HEK293 (cell line): ENCODE measurements at regions not wholly inside any gene's neighbourhood (a gene's known extent, or its start where the extent isn't known, plus 50 kb on each side); places are given as distances from the start of the nearest gene placed in this dataset.

Source experiments
- CTCF ChIA-PET: fragments of 350-600 bp; formaldehyde crosslinking; extraction: SDS; loops from one replicate; lab custom pipeline; 2021; ENCODE audit warnings: antibody characterized with exemption; lab: Yijun Ruan, JAX
- POLR2A ChIA-PET: fragments of 300-600 bp; formaldehyde crosslinking; extraction: SDS; loops from one replicate; lab custom pipeline; 2020; ENCODE audit warnings: antibody characterized with exemption, inconsistent platforms; lab: Yijun Ruan, JAX
- H3K27ac ChIP-seq: fragments of 200-500 bp; sonication (Bioruptor generic); 2 replicates; pipeline ENCODE4 v1.5.1; 2014; ENCODE audit warnings: low read depth, low read length, control low read depth, inconsistent platforms; ENCODE audit errors: extremely low read depth
- H3K36me3 ChIP-seq, 2 experiments: fragments of 200-500 bp in 1 of 2; sonication (Bioruptor generic) in 1 of 2; 1 replicate in 1 of 2; 2 replicates in 1 of 2; pipeline ENCODE4 v1.5.1; 2014 to 2017; ENCODE audit warnings: inconsistent platforms in 2 of 2, low read length in 2 of 2; ENCODE audit not compliant: control insufficient read depth in 2 of 2, insufficient read depth in 1 of 2
- H3K4me1 ChIP-seq: fragments of 200-500 bp; sonication (Bioruptor generic); 2 replicates; pipeline ENCODE4 v1.5.1; 2014; ENCODE audit warnings: mild to moderate bottlenecking, low read length, inconsistent platforms; ENCODE audit not compliant: control insufficient read depth, insufficient read depth
- H3K4me3 ChIP-seq: 2 replicates; pipeline ENCODE4 v1.5.1; 2011; ENCODE audit warnings: low read depth, mild to moderate bottlenecking, control low read depth, low read length, moderate library complexity
- H3K9me3 ChIP-seq: fragments of 200-500 bp; sonication (Bioruptor generic); 2 replicates; pipeline ENCODE4 v1.5.1; 2014; ENCODE audit warnings: low read depth, low read length, inconsistent platforms; ENCODE audit not compliant: control insufficient read depth, insufficient read depth
- GLI4 ChIP-seq: fragments of 450-650 bp; formaldehyde crosslinking; IDR thresholded peaks from 2 replicates; pipeline ENCODE4 v1.5.1; 2016; ENCODE audit warnings: missing biosample characterization, missing genetic modification characterization
- GLIS1 ChIP-seq: fragments of 450-650 bp; formaldehyde crosslinking; IDR thresholded peaks from 2 replicates; pipeline ENCODE4 v1.5.1; 2016; ENCODE audit warnings: missing biosample characterization, missing genetic modification characterization
- HOXD13 ChIP-seq: sonication (generic); formaldehyde crosslinking; IDR thresholded peaks from 2 replicates; pipeline ENCODE4 v1.8.0; 2022; ENCODE audit warnings: missing genetic modification reagents, borderline replicate concordance
- IKZF3 ChIP-seq: fragments of 450-650 bp; IDR thresholded peaks from 2 replicates; pipeline ENCODE4 v1.5.0; 2018; ENCODE audit warnings: missing biosample characterization, mild to moderate bottlenecking, missing genetic modification characterization, moderate library complexity
- KLF1 ChIP-seq: fragments of 450-650 bp; formaldehyde crosslinking; IDR thresholded peaks from 2 replicates; pipeline ENCODE4 v1.5.1; 2016; ENCODE audit warnings: missing biosample characterization, missing genetic modification characterization
- KLF8 ChIP-seq: fragments of 450-650 bp; formaldehyde crosslinking; IDR thresholded peaks from 2 replicates; pipeline ENCODE4 v1.5.1; 2016; ENCODE audit warnings: missing biosample characterization, missing genetic modification characterization
- KLF9 ChIP-seq: fragments of 450-650 bp; formaldehyde crosslinking; IDR thresholded peaks from 2 replicates; pipeline ENCODE4 v1.5.1; 2016; ENCODE audit warnings: missing biosample characterization, missing genetic modification characterization, low read depth
- OSR2 ChIP-seq: fragments of 450-650 bp; formaldehyde crosslinking; IDR thresholded peaks from 2 replicates; pipeline ENCODE4 v1.5.1; 2016; ENCODE audit warnings: missing biosample characterization, missing genetic modification characterization
- REPIN1 ChIP-seq: fragments of 450-650 bp; formaldehyde crosslinking; IDR thresholded peaks from 2 replicates; pipeline ENCODE4 v1.5.1; 2017; ENCODE audit warnings: missing biosample characterization, missing genetic modification characterization, low read depth
- SALL2 ChIP-seq: fragments of 450-650 bp; formaldehyde crosslinking; IDR thresholded peaks from 2 replicates; pipeline ENCODE4 v1.5.0; 2017; ENCODE audit warnings: missing biosample characterization, mild to moderate bottlenecking, missing genetic modification characterization, borderline replicate concordance
- SP7 ChIP-seq: fragments of 450-650 bp; formaldehyde crosslinking; IDR thresholded peaks from 2 replicates; pipeline ENCODE4 v1.5.1; 2016; ENCODE audit warnings: missing biosample characterization, missing genetic modification characterization
- TRIM28 ChIP-seq: IDR thresholded peaks from 2 replicates; pipeline ENCODE4 v1.6.1; 2011; ENCODE audit warnings: low read length, control low read depth, borderline replicate concordance
- YY2 ChIP-seq: fragments of 450-650 bp; formaldehyde crosslinking; IDR thresholded peaks from 2 replicates; pipeline ENCODE4 v1.5.1; 2016; ENCODE audit warnings: missing biosample characterization, missing genetic modification characterization
- ZBTB20 ChIP-seq: fragments of 450-650 bp; formaldehyde crosslinking; IDR thresholded peaks from 2 replicates; pipeline ENCODE4 v1.5.1; 2016; ENCODE audit warnings: missing biosample characterization, missing genetic modification characterization
- ZFP41 ChIP-seq: fragments of 450-650 bp; formaldehyde crosslinking; IDR thresholded peaks from 2 replicates; pipeline ENCODE4 v1.5.1; 2016; ENCODE audit warnings: missing biosample characterization, missing genetic modification characterization, borderline replicate concordance
- ZIC2 ChIP-seq: fragments of 450-650 bp; formaldehyde crosslinking; IDR thresholded peaks from 2 replicates; pipeline ENCODE4 v1.5.1; 2016; ENCODE audit warnings: missing biosample characterization, missing genetic modification characterization
- ZNF24 ChIP-seq: fragments of 450-650 bp; formaldehyde crosslinking; IDR thresholded peaks from 2 replicates; pipeline ENCODE4 v1.5.1; 2016; ENCODE audit warnings: missing biosample characterization, missing genetic modification characterization
- ZNF248 ChIP-seq: fragments of 450-650 bp; formaldehyde crosslinking; IDR thresholded peaks from 2 replicates; pipeline ENCODE4 v1.5.1; 2017; ENCODE audit warnings: missing biosample characterization, missing genetic modification characterization
- ZNF302 ChIP-seq: fragments of 450-650 bp; formaldehyde crosslinking; IDR thresholded peaks from 2 replicates; pipeline ENCODE4 v1.5.1; 2016; ENCODE audit warnings: missing biosample characterization, missing genetic modification characterization, low read depth
- ZNF37A ChIP-seq: fragments of 450-650 bp; IDR thresholded peaks from 2 replicates; pipeline ENCODE4 v1.5.1; 2018; ENCODE audit warnings: missing biosample characterization, missing genetic modification characterization
- ZNF394 ChIP-seq: fragments of 450-650 bp; formaldehyde crosslinking; IDR thresholded peaks from 2 replicates; pipeline ENCODE4 v1.5.1; 2016; ENCODE audit warnings: missing biosample characterization, missing genetic modification characterization, mild to moderate bottlenecking, moderate library complexity, borderline replicate concordance
- ZNF596 ChIP-seq: fragments of 450-650 bp; IDR thresholded peaks from 2 replicates; pipeline ENCODE4 v1.5.0; 2018; ENCODE audit warnings: missing biosample characterization, mild to moderate bottlenecking, missing genetic modification characterization, moderate library complexity
- ZNF626 ChIP-seq: fragments of 450-650 bp; sonication (Bioruptor Pico); formaldehyde crosslinking; IDR thresholded peaks from 2 replicates; pipeline ENCODE4 v1.5.1; 2018; ENCODE audit warnings: missing biosample characterization, missing genetic modification characterization, inconsistent platforms
- ZNF654 ChIP-seq: fragments of 450-650 bp; formaldehyde crosslinking; IDR thresholded peaks from 2 replicates; pipeline ENCODE4 v1.5.1; 2016; ENCODE audit warnings: low read depth, missing biosample characterization, missing genetic modification characterization
- ZNF792 ChIP-seq: fragments of 450-650 bp; formaldehyde crosslinking; IDR thresholded peaks from 2 replicates; pipeline ENCODE4 v1.5.1; 2016; ENCODE audit warnings: missing biosample characterization, missing genetic modification characterization
- TF ChIP-seq, protein P1 (sequence below): fragments of 450-650 bp; formaldehyde crosslinking; IDR thresholded peaks from 2 replicates; pipeline ENCODE4 v1.5.1; 2016; ENCODE audit warnings: missing biosample characterization, missing genetic modification characterization
- TF ChIP-seq, protein P2 (sequence below): fragments of 450-650 bp; formaldehyde crosslinking; conservative IDR thresholded peaks from 2 replicates; pipeline ENCODE4 v1.5.1; 2016; ENCODE audit warnings: low read depth, missing biosample characterization, missing genetic modification characterization
- TF ChIP-seq, protein P3 (sequence below): fragments of 450-650 bp; IDR thresholded peaks from 2 replicates; pipeline ENCODE4 v1.5.1; 2018; ENCODE audit warnings: missing biosample characterization, missing genetic modification characterization

DNA sequence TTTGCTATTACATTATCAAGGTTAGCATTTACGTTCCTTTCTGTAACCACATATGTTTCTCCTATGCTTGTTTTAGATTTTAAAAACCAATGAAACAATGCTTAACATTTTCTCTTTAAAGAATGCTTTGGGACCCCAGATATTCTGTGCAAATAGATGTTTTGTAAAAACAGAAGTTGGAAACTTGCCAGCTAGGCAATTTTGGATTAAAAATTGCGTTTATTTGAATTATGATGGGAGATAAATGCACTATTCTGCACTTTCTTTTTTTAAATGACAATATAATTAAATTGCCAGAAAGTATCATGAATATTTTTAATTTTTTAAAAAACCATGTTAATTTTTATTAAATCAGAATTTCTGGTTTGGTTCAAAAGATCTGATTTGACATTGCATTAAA, 81.6 kb downstream of the MACIR start:
- no peak overlapping the region for H3K27ac ChIP-seq
- TF ChIP-seq REPIN1 (tag by site-specific recombination) (no peak), OSR2 (tag by site-specific recombination) (no peak), ZNF302 (tag by site-specific recombination) (no peak), ZNF248 (tag by site-specific recombination) (no peak), KLF9 (no peak), ZBTB20 (tag by site-specific recombination) (no peak), ZNF626 (no peak), ZNF37A (tag by site-specific recombination) (no peak), YY2 (tag by site-specific recombination) (no peak), ZNF654 (no peak), ZFP41 (tag by site-specific recombination) (no peak), KLF1 (tag by site-specific recombination) (no peak), GLI4 (no peak), SP7 (tag by site-specific recombination) (no peak), IKZF3 (tag by site-specific recombination) (no peak), ZNF394 (tag by site-specific recombination) (no peak), ZNF596 (tag by site-specific recombination) (no peak)
- TF ChIP-seq, protein P1, sequence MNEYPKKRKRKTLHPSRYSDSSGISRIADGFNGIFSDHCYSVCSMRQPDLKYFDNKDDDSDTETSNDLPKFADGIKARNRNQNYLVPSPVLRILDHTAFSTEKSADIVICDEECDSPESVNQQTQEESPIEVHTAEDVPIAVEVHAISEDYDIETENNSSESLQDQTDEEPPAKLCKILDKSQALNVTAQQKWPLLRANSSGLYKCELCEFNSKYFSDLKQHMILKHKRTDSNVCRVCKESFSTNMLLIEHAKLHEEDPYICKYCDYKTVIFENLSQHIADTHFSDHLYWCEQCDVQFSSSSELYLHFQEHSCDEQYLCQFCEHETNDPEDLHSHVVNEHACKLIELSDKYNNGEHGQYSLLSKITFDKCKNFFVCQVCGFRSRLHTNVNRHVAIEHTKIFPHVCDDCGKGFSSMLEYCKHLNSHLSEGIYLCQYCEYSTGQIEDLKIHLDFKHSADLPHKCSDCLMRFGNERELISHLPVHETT (tag by site-specific recombination): no peak
- TF ChIP-seq, protein P2, sequence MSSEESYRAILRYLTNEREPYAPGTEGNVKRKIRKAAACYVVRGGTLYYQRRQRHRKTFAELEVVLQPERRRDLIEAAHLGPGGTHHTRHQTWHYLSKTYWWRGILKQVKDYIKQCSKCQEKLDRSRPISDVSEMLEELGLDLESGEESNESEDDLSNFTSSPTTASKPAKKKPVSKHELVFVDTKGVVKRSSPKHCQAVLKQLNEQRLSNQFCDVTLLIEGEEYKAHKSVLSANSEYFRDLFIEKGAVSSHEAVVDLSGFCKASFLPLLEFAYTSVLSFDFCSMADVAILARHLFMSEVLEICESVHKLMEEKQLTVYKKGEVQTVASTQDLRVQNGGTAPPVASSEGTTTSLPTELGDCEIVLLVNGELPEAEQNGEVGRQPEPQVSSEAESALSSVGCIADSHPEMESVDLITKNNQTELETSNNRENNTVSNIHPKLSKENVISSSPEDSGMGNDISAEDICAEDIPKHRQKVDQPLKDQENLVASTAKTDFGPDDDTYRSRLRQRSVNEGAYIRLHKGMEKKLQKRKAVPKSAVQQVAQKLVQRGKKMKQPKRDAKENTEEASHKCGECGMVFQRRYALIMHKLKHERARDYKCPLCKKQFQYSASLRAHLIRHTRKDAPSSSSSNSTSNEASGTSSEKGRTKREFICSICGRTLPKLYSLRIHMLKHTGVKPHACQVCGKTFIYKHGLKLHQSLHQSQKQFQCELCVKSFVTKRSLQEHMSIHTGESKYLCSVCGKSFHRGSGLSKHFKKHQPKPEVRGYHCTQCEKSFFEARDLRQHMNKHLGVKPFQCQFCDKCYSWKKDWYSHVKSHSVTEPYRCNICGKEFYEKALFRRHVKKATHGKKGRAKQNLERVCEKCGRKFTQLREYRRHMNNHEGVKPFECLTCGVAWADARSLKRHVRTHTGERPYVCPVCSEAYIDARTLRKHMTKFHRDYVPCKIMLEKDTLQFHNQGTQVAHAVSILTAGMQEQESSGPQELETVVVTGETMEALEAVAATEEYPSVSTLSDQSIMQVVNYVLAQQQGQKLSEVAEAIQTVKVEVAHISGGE: no peak
- no peak overlapping the region for H3K4me3 ChIP-seq
- no peaks in the 10 kb centered on the region for H3K36me3 ChIP-seq
- no peaks in the 10 kb centered on the region for H3K9me3 ChIP-seq
- ChIA-PET CTCF (no interaction called here), POLR2A (no interaction called here)
- peaks cover 5% of the 10 kb centered on the region; the same call in 1 of the 2 replicates for H3K4me1 ChIP-seq

DNA sequence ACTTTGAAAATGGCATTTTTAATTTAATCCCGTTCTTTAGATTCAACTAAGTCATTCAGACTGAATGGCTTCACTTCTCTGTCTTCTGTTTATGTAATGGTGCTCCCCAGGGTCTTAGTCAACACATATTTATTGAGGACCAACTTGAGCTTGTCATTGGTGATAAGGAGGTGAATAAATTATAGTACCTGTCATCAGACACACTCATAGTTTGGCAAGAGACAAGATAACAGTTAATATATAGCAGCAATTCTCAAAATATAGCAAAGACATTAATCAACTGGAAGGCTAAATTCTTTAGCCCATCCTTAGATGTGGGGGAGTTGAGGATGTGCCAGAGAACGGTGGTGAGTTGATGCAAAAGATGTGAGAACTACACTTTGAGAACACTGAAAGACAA, 78.4 kb downstream of the MACIR start:
- Histone ChIP-seq H3K4me3 (no peak overlapping the region), H3K9me3 (no peaks in the 10 kb centered on the region), H3K36me3 (no peaks in the 10 kb centered on the region), H3K4me1 (peaks cover 5% of the 10 kb centered on the region; the same call in 1 of the 2 replicates), H3K27ac (no peak overlapping the region)
- TF ChIP-seq HOXD13 (CRISPR knock-in tag): no peak
- ChIA-PET POLR2A (no interaction called here), CTCF (interaction anchor here (1.0 kb wide), 1 partner anchor 104 kb away, joined by 3 read pairs; no protein-coding TSS in a partner anchor)

DNA sequence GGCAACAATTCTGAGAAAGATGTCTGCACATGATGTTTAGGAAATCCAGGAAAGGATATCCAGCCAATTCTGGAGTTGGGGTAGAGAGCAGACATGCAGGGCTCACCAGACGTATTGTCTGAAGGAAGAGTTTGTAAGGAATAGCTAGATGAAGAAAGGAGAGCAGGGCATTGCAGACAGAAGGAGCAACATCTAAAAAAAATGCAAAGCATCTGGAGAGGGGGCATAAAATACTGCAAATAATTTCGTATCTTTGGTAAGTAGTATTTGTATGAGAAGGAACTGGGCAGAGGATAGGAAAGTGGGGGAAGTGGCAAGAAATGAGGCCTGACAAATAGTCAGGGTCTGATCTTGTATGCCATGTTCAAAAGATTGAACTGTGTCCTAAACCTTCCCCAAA, 74.8 kb downstream of the MACIR start:
- H3K27ac ChIP-seq: no peak overlapping the region
- ChIA-PET CTCF (no interaction called here), POLR2A (no interaction called here)
- no peaks in the 10 kb centered on the region for H3K36me3 ChIP-seq
- no peaks in the 10 kb centered on the region for H3K9me3 ChIP-seq
- peaks cover 5% of the 10 kb centered on the region; the same call in 1 of the 2 replicates for H3K4me1 ChIP-seq
- no peak overlapping the region for H3K4me3 ChIP-seq
- no peak for TF ChIP-seq GLIS1 (tag by site-specific recombination)
- TF ChIP-seq ZNF24 (tag by site-specific recombination): no peak
- no peak for TF ChIP-seq ZNF792 (tag by site-specific recombination)
- TF ChIP-seq TRIM28: no peak
- no peak for TF ChIP-seq HOXD13 (CRISPR knock-in tag)
- TF ChIP-seq ZIC2 (tag by site-specific recombination): no peak
- no peak for TF ChIP-seq KLF8 (tag by site-specific recombination)
- TF ChIP-seq, protein P1 (tag by site-specific recombination): no peak
- TF ChIP-seq, protein P3, sequence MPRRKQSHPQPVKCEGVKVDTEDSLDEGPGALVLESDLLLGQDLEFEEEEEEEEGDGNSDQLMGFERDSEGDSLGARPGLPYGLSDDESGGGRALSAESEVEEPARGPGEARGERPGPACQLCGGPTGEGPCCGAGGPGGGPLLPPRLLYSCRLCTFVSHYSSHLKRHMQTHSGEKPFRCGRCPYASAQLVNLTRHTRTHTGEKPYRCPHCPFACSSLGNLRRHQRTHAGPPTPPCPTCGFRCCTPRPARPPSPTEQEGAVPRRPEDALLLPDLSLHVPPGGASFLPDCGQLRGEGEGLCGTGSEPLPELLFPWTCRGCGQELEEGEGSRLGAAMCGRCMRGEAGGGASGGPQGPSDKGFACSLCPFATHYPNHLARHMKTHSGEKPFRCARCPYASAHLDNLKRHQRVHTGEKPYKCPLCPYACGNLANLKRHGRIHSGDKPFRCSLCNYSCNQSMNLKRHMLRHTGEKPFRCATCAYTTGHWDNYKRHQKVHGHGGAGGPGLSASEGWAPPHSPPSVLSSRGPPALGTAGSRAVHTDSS (tag by site-specific recombination): no peak
- TF ChIP-seq SALL2: no peak
